ENCODE measurements at regions not wholly inside any gene's neighbourhood (a gene's known extent, or its start where the extent isn't known, plus 50 kb on each side); places are given as distances from the start of the nearest gene placed in this dataset.

DNA sequence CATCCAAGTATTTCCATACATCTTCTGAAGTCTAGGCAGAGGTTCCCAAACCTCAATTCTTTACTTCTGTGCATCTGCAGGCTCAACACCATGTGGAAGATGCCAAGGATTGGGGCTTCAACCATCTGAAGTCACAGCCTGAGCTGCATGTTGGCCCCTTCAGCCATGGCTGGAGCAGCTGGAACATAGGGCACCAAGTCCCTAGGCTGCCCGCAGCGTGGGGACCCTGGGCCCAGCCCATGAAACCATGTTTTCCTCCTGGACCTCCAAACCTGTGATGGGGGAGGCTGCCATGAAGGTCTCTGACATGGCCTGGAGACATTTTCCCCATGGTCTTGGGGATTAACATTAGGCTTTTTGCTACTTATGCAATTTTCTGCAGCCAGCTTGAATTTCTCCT, 729.8 kb downstream of the KCNT2 start:
- Histone ChIP-seq H3K4me3 (no peak overlapping the region), H3K9me3 (no peaks in the 10 kb centered on the region), H3K27ac (no peak overlapping the region), H3K4me1 (no peaks in the 10 kb centered on the region), H3K4me2 (no peak overlapping the region)
- FAIRE-seq (no peak), ATAC-seq (no peak), DNase-seq (ENCODE audit: low read depth in 1 of 2, low spot score in 1 of 2) (no peak)
- POLR2A ChIA-PET = no interaction called here
- CTCF ChIA-PET = interaction anchor here (1.3 kb wide), 1 partner anchor 50 kb away, joined by 3 read pairs; no protein-coding TSS in a partner anchor
- TF ChIP-seq HDAC2 (IDR thresholded peaks at IDR 0.05) (no peak), TP53 (CRISPR knock-in tag; IDR thresholded peaks at IDR 0.05) (no peak), EHMT2 (IDR thresholded peaks at IDR 0.05; ENCODE audit: low read depth) (no peak), CBX8 (IDR thresholded peaks at IDR 0.05) (no peak), MAX (IDR thresholded peaks at IDR 0.05) (no peak), RAD21 (conservative IDR thresholded peaks at IDR 0.05 in 1 of 2, IDR thresholded peaks at IDR 0.05 in 1 of 2) (no peak), KDM5A (IDR thresholded peaks at IDR 0.05) (no peak), FOSB (CRISPR knock-in tag; IDR thresholded peaks at IDR 0.05) (no peak), SMC3 (IDR thresholded peaks at IDR 0.05) (no peak), JUNB (IDR thresholded peaks at IDR 0.05) (no peak), PBX3 (IDR thresholded peaks at IDR 0.05) (no peak), RCOR1 (IDR thresholded peaks at IDR 0.05; ENCODE audit: low read depth, low read length) (no peak), ZC3H11A (IDR thresholded peaks at IDR 0.05) (no peak), ZFP36 (IDR thresholded peaks at IDR 0.05; ENCODE audit: borderline replicate concordance, partially characterized antibody) (no peak)
- WGBS (ENCODE audit: missing lambda C conversion rate) = 54% methylated on average over 2 of the region's 2 CpGs

GRCh38 chr1:195876792-195877191, 731.4 kb downstream of the KCNT2 start:
- Histone ChIP-seq H3K9me3 (no peaks in the 10 kb centered on the region), H3K4me1 (no peaks in the 10 kb centered on the region), H3K4me2 (no peak overlapping the region), H3K4me3 (no peak overlapping the region), H3K27ac (no peak overlapping the region)
- WGBS (ENCODE audit: missing lambda C conversion rate) = 29% methylated on average over 4 of the region's 4 CpGs
- CTCF ChIA-PET = interaction anchor here (1.3 kb wide), 1 partner anchor 13 kb away, joined by 3 read pairs; no protein-coding TSS in a partner anchor
- no peak for FAIRE-seq
- no peak for ATAC-seq
- no peak for DNase-seq (ENCODE audit: low read depth in 1 of 2, low spot score in 1 of 2)
- TF ChIP-seq HEYL (CRISPR knock-in tag; IDR thresholded peaks at IDR 0.05) (no peak), JUN (IDR thresholded peaks at IDR 0.05) (no peak), RAD21 (conservative IDR thresholded peaks at IDR 0.05 in 1 of 2, IDR thresholded peaks at IDR 0.05 in 1 of 2) (no peak), SMC3 (IDR thresholded peaks at IDR 0.05) (no peak), MAZ (IDR thresholded peaks at IDR 0.05; ENCODE audit: borderline replicate concordance, low read depth, low read length) (no peak), CHD2 (IDR thresholded peaks at IDR 0.05; ENCODE audit: low read length, partially characterized antibody) (no peak), RNF2 (IDR thresholded peaks at IDR 0.05; ENCODE audit: borderline replicate concordance, low read depth) (no peak), BCL3 (IDR thresholded peaks at IDR 0.05) (no peak), TP53 (CRISPR knock-in tag; IDR thresholded peaks at IDR 0.05) (no peak), RFX5 (IDR thresholded peaks at IDR 0.05) (no peak), MAFK (IDR thresholded peaks at IDR 0.05; ENCODE audit: partially characterized antibody) (no peak), HOXB13 (CRISPR knock-in tag; IDR thresholded peaks at IDR 0.05; ENCODE audit: low read depth) (no peak), SREBF2 (IDR thresholded peaks at IDR 0.05) (no peak), HOXB5 (CRISPR knock-in tag; IDR thresholded peaks at IDR 0.05) (no peak), ZFP36 (IDR thresholded peaks at IDR 0.05; ENCODE audit: borderline replicate concordance, partially characterized antibody) (no peak), GATA3 (IDR thresholded peaks at IDR 0.05; ENCODE audit: borderline replicate concordance) (no peak), CBX8 (IDR thresholded peaks at IDR 0.05) (no peak)
- TF ChIP-seq, protein P1, sequence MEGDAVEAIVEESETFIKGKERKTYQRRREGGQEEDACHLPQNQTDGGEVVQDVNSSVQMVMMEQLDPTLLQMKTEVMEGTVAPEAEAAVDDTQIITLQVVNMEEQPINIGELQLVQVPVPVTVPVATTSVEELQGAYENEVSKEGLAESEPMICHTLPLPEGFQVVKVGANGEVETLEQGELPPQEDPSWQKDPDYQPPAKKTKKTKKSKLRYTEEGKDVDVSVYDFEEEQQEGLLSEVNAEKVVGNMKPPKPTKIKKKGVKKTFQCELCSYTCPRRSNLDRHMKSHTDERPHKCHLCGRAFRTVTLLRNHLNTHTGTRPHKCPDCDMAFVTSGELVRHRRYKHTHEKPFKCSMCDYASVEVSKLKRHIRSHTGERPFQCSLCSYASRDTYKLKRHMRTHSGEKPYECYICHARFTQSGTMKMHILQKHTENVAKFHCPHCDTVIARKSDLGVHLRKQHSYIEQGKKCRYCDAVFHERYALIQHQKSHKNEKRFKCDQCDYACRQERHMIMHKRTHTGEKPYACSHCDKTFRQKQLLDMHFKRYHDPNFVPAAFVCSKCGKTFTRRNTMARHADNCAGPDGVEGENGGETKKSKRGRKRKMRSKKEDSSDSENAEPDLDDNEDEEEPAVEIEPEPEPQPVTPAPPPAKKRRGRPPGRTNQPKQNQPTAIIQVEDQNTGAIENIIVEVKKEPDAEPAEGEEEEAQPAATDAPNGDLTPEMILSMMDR (IDR thresholded peaks at IDR 0.05) = no peak
- TF ChIP-seq, protein P2, sequence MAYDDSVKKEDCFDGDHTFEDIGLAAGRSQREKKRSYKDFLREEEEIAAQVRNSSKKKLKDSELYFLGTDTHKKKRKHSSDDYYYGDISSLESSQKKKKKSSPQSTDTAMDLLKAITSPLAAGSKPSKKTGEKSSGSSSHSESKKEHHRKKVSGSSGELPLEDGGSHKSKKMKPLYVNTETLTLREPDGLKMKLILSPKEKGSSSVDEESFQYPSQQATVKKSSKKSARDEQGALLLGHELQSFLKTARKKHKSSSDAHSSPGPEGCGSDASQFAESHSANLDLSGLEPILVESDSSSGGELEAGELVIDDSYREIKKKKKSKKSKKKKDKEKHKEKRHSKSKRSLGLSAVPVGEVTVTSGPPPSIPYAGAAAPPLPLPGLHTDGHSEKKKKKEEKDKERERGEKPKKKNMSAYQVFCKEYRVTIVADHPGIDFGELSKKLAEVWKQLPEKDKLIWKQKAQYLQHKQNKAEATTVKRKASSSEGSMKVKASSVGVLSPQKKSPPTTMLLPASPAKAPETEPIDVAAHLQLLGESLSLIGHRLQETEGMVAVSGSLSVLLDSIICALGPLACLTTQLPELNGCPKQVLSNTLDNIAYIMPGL (CRISPR knock-in tag; IDR thresholded peaks at IDR 0.05; ENCODE audit: borderline replicate concordance) = no peak
- TF ChIP-seq, protein P3, sequence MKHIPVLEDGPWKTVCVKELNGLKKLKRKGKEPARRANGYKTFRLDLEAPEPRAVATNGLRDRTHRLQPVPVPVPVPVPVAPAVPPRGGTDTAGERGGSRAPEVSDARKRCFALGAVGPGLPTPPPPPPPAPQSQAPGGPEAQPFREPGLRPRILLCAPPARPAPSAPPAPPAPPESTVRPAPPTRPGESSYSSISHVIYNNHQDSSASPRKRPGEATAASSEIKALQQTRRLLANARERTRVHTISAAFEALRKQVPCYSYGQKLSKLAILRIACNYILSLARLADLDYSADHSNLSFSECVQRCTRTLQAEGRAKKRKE (CRISPR knock-in tag; IDR thresholded peaks at IDR 0.05; ENCODE audit: low read depth) = no peak
- POLR2A ChIA-PET = no interaction called here

Measured in A549 (cell line).